ENCODE measurements at regions not wholly inside any gene's neighbourhood (a gene's known extent, or its start where the extent isn't known, plus 50 kb on each side); places are given as distances from the start of the nearest gene placed in this dataset.

DNA sequence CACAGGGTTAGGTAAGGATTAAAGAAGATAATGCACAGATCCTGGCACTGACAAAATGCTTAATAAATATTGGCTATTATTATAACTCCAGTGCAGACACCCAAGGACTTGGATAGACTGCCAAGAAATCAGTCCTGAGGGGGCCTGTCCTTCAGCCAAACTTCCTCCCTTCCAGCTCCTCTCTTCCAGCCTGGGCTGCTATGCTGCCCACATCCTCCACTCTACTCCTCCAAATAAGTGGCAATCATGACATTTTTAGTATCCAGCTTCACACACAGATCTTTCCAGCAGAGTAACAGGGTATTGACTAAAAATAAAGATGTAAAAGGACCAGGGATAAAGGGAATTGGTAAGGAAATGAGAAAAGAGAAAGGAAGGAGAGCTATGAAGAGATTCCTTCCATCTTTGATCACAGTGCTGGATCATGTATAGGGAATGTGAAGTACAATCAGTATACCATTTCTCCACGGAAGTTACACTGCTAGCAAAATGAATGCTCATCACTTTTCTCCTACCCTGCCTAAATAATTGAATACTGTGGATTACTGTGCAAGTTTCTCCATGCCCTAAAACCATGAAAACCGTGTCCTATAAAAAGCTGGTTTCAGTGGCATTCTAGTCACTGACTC lies 136.0 kb upstream of the OSMR start:
- WGBS, 2 donors = 42 to 69% methylated on average over 2 of the region's 2 CpGs
- Histone ChIP-seq H3K36me3 (no peaks in the 10 kb centered on the region), H3K27me3 (no peaks in the 10 kb centered on the region), H3K27ac (no peak overlapping the region), H3K4me1 (no peaks in the 10 kb centered on the region), H3K9me3 (no peaks in the 10 kb centered on the region), H3K4me3 (no peak overlapping the region)
- TF ChIP-seq, protein P1, sequence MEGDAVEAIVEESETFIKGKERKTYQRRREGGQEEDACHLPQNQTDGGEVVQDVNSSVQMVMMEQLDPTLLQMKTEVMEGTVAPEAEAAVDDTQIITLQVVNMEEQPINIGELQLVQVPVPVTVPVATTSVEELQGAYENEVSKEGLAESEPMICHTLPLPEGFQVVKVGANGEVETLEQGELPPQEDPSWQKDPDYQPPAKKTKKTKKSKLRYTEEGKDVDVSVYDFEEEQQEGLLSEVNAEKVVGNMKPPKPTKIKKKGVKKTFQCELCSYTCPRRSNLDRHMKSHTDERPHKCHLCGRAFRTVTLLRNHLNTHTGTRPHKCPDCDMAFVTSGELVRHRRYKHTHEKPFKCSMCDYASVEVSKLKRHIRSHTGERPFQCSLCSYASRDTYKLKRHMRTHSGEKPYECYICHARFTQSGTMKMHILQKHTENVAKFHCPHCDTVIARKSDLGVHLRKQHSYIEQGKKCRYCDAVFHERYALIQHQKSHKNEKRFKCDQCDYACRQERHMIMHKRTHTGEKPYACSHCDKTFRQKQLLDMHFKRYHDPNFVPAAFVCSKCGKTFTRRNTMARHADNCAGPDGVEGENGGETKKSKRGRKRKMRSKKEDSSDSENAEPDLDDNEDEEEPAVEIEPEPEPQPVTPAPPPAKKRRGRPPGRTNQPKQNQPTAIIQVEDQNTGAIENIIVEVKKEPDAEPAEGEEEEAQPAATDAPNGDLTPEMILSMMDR (IDR thresholded peaks at IDR 0.05) = no peak
- no peak for FAIRE-seq
- intact Hi-C loops (cut with DNase I) = no loop called here
- DNase-seq = no peak
- ATAC-seq = no peak

DNA sequence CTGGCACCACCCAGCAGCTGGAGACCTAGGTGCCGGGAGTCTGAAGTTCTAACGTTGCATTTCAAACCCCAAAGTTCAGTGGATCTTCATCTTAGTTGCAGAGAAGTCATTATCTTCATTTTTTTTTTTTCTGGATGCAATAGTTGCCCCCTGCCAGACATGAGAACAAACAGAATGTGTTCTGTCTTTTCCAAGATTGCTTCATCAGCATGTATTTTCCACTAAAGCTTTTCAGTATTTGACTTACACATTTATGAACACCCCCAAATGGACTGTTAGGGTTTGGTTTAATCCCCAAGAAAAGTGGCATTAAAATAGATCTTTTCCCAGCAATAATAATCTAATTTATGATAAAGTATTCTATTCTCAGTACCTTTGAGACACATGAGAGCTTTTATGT lies 135.2 kb upstream of the OSMR start:
- no peaks in the 10 kb centered on the region for H3K9me3 ChIP-seq
- FAIRE-seq (no peak), ATAC-seq (no peak), DNase-seq (no peak)
- no peaks in the 10 kb centered on the region for H3K27me3 ChIP-seq
- WGBS, 2 donors = 77 to 80% methylated on average over 2 of the region's 2 CpGs
- H3K4me3 ChIP-seq = no peak overlapping the region
- no peaks in the 10 kb centered on the region for H3K4me1 ChIP-seq
- intact Hi-C loops (cut with DNase I) = no loop called here
- TF ChIP-seq, protein P1 (IDR thresholded peaks at IDR 0.05) = no peak
- H3K27ac ChIP-seq = no peak overlapping the region
- H3K36me3 ChIP-seq = no peaks in the 10 kb centered on the region

DNA sequence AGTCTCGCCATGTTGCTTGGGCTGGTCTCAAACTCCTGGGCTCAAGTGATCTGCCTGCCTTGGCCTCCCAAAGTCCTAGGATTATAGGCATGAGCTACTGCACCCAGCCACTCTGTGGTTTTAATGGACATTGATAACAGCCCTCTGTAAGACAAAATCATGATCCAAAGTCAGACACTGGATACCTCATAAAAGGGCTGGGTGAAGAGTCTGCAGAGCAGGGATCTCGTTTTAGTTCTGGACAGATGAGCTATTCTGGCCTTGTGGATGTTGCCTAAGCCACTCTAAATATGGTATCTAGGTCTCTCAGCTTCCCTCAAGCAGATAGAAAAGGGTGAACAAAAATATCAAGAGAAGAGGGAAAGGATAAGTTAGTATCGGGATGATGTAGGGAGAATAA lies 133.4 kb upstream of the OSMR start:
- ATAC-seq = no peak
- Histone ChIP-seq H3K4me3 (no peak overlapping the region), H3K4me1 (no peaks in the 10 kb centered on the region), H3K27me3 (no peaks in the 10 kb centered on the region), H3K9me3 (no peaks in the 10 kb centered on the region), H3K27ac (no peak overlapping the region), H3K36me3 (no peaks in the 10 kb centered on the region)
- intact Hi-C loops (cut with DNase I) = no loop called here
- TF ChIP-seq, protein P1 (IDR thresholded peaks at IDR 0.05) = no peak
- no peak for FAIRE-seq
- DNase-seq = no peak
- WGBS, 2 donors = 71 to 84% methylated on average over 3 of the region's 3 CpGs

DNA sequence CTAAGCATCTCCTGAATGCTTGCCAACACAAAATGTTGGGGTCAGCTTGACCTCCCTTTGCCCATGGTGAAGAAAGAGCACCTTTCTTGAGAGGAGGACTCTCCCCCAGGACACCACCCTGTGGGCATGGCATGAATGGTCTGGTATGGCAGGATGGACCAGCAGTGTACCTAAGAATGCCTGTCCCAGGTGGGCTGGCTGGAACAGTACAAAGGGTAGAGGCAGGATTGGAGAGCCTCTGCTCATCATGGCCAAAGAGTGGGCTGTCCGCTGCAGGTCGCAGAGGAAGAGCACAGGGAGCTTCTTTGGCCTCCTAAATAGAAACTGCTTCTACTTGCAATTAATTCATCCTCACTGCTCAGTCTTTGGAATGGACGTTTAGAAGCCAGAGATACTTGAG lies 131.6 kb upstream of the OSMR start:
- FAIRE-seq = no peak
- 72 to 76% methylated on average over 3 of the region's 3 CpGs for WGBS, 2 donors

More for the DNA sequence above, 131.6 kb upstream of the OSMR start:
- no peak for DNase-seq
- no peak for ATAC-seq
- Histone ChIP-seq H3K9me3 (no peaks in the 10 kb centered on the region), H3K27ac (no peak overlapping the region), H3K27me3 (no peaks in the 10 kb centered on the region), H3K4me3 (no peak overlapping the region), H3K4me1 (no peaks in the 10 kb centered on the region), H3K36me3 (no peaks in the 10 kb centered on the region)
- TF ChIP-seq, protein P1 (IDR thresholded peaks at IDR 0.05) = no peak
- intact Hi-C loops (cut with DNase I) = no loop called here

Data from pancreas (tissue), 10 donors.